ENCODE measurements at regions not wholly inside any gene's neighbourhood (a gene's known extent, or its start where the extent isn't known, plus 50 kb on each side); places are given as distances from the start of the nearest gene placed in this dataset.
"Not testable (repeated sequence)": the region's sequence is repeated elsewhere in the genome, so short reads cannot be mapped to it uniquely, and the experiment has no call there.

DNA sequence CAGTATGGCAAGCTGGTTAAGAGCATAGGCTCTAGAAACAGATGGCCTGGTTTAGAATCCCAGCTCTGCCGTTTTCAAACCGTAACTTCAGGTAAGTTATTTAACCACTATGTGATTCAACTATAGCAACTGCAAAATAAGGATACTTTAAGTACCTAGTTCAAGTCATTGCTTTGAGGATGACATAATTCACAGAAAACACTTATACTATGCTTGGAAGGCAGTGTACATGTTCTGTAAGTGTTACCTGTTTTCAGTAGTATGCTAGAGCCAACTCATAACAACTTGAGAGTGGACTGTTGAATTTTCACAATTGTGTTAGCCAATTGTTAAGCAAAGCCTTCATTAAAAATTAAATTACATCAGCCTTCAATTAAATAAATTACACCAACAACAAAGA lies 134.8 kb upstream of the BEND6 start:
- Histone ChIP-seq H3K9me3 (no peaks in the 10 kb centered on the region), H3K4me3 (ENCODE audit: low read depth, low read length) (no peak overlapping the region), H3K36me3 (no peaks in the 10 kb centered on the region), H3K27me3 (no peaks in the 10 kb centered on the region), H3K4me1 (no peaks in the 10 kb centered on the region)
- TF ChIP-seq CTCF (IDR thresholded peaks at IDR 0.05; ENCODE audit: low read depth, low read length): no peak
- DNase-seq: no peak

- Histone ChIP-seq H3K36me3 (no peaks in the 10 kb centered on the region), H3K4me3 (ENCODE audit: low read depth, low read length) (no peak overlapping the region), H3K9me3 (no peaks in the 10 kb centered on the region), H3K27me3 (no peaks in the 10 kb centered on the region), H3K4me1 (no peaks in the 10 kb centered on the region)
- DNase-seq: no peak
- no peak for TF ChIP-seq CTCF (IDR thresholded peaks at IDR 0.05; ENCODE audit: low read depth, low read length)
These were observed 135.3 kb upstream of the BEND6 start for GRCh38 chr6:56819604-56820003.

GRCh38 chr6:56816370-56816769 lies 138.5 kb upstream of the BEND6 start:
- H3K36me3 ChIP-seq: no peaks in the 10 kb centered on the region
- TF ChIP-seq CTCF (IDR thresholded peaks at IDR 0.05; ENCODE audit: low read depth, low read length): no peak
- H3K4me3 ChIP-seq (ENCODE audit: low read depth, low read length): no peak overlapping the region
- no peaks in the 10 kb centered on the region for H3K9me3 ChIP-seq
- no peaks in the 10 kb centered on the region for H3K4me1 ChIP-seq
- DNase-seq: no peak
- H3K27me3 ChIP-seq: no peaks in the 10 kb centered on the region

GRCh38 chr6:56815436-56815835 lies 139.5 kb upstream of the BEND6 start:
- DNase-seq: no peak
- TF ChIP-seq CTCF (IDR thresholded peaks at IDR 0.05; ENCODE audit: low read depth, low read length): no peak
- H3K36me3 ChIP-seq: no peaks in the 10 kb centered on the region

GRCh38 chr6:56814802-56815201 lies 140.1 kb upstream of the BEND6 start:
- Histone ChIP-seq H3K4me1 (no peaks in the 10 kb centered on the region), H3K27me3 (no peaks in the 10 kb centered on the region), H3K36me3 (no peaks in the 10 kb centered on the region), H3K9me3 (no peaks in the 10 kb centered on the region), H3K4me3 (ENCODE audit: low read depth, low read length) (no peak overlapping the region)
- no peak for TF ChIP-seq CTCF (IDR thresholded peaks at IDR 0.05; ENCODE audit: low read depth, low read length)
- no peak for DNase-seq

More at GRCh38 chr6:56815436-56815835, 139.5 kb upstream of the BEND6 start:
- Histone ChIP-seq H3K4me3 (ENCODE audit: low read depth, low read length) (no peak overlapping the region), H3K27me3 (no peaks in the 10 kb centered on the region), H3K4me1 (no peaks in the 10 kb centered on the region), H3K9me3 (no peaks in the 10 kb centered on the region)

DNA sequence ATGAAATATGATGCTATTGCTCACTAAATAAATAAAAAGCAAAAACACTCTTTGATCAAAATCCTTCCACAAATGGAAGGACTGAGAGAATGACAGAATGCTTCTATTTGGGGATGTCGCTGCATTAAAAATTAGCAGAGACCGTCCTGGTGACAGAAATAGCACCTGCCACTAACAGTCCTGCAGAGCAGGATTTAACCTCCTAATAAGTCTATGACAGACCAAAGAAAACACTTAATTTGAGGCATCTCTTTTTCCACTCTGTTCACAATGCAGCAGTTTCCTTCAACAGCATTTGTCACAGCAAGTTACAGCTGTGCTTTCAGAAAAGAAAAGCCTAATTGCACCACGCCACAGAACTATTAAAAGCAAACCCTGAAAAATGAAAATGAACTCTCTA lies 140.6 kb upstream of the BEND6 start:
- peaks cover under 1% of the 10 kb centered on the region; the same call in 1 of the 2 replicates for H3K4me1 ChIP-seq
- H3K9me3 ChIP-seq: no peaks in the 10 kb centered on the region
- TF ChIP-seq CTCF (IDR thresholded peaks at IDR 0.05; ENCODE audit: low read depth, low read length): no peak
- no peaks in the 10 kb centered on the region for H3K27me3 ChIP-seq
- H3K36me3 ChIP-seq: no peaks in the 10 kb centered on the region
- no peak for DNase-seq
- H3K4me3 ChIP-seq (ENCODE audit: low read depth, low read length): no peak overlapping the region

DNA sequence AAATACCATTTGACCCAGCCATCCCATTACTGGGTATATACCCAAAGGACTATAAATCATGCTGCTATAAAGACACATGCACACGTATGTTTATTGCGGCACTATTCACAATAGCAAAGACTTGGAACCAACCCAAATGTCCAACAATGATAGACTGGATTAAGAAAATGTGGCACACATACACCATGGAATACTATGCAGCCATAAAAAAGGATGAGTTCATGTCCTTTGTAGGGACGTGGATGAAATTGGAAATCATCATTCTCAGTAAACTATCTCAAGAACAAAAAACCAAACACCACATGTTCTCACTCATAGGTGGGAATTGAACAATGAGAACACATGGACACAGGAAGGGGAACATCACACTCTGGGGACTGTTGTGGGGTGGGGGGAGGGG lies 142.1 kb upstream of the BEND6 start:
- H3K9me3 ChIP-seq; H3K4me3 ChIP-seq (ENCODE audit: low read depth, low read length); DNase-seq; H3K27me3 ChIP-seq; H3K36me3 ChIP-seq: not testable (repeated sequence)
- H3K4me1 ChIP-seq: peaks cover 10% of the 10 kb centered on the region
